ENCODE measurements at regions not wholly inside any gene's neighbourhood (a gene's known extent, or its start where the extent isn't known, plus 50 kb on each side); places are given as distances from the start of the nearest gene placed in this dataset.

- Histone ChIP-seq H2BK15ac (ENCODE audit: low read depth, low read length) (no peak overlapping the region), H2BK5ac (ENCODE audit: insufficient read length, low read length) (no peak overlapping the region), H3T11ph (ENCODE audit: low read length) (no peak overlapping the region), H3K4ac (ENCODE audit: low read depth, low read length) (no peak overlapping the region), H2AFZ (ENCODE audit: low read length) (no peak overlapping the region), H2BK20ac (ENCODE audit: low read depth, low read length, poor library complexity, severe bottlenecking) (no peak overlapping the region), H4K8ac (replicated peaks; ENCODE audit: insufficient read length, low read depth, low read length) (no peak overlapping the region), H3K4me2 (ENCODE audit: insufficient read depth, insufficient read length, low read length) (no peak overlapping the region), H3K9ac (ENCODE audit: extremely low read depth, insufficient read length, low read length) (no peak overlapping the region), H3K18ac (ENCODE audit: insufficient read length, low read depth, low read length) (no peak overlapping the region), H3K23ac (ENCODE audit: insufficient read length, low read depth, low read length) (no peak overlapping the region), H4K5ac (ENCODE audit: insufficient read length, low read depth, low read length) (no peak overlapping the region), H4K20me1 (ENCODE audit: control insufficient read depth, insufficient read depth, insufficient read length) (no peaks in the 10 kb centered on the region), H3K27ac (ENCODE audit: insufficient read length, low read depth, low read length) (no peak overlapping the region), H3K23me2 (ENCODE audit: insufficient read length, low read depth, low read length, poor library complexity, severe bottlenecking) (no peaks in the 10 kb centered on the region), H2BK120ac (ENCODE audit: low read depth, low read length, poor library complexity, severe bottlenecking) (no peak overlapping the region), H3K79me1 (ENCODE audit: insufficient read depth, low read depth, low read length, poor library complexity, severe bottlenecking) (no peaks in the 10 kb centered on the region), H2AK5ac (ENCODE audit: insufficient read length, low read length) (no peak overlapping the region), H3K9me3 (ENCODE audit: control insufficient read depth, low read depth, low read length) (peaks cover 7% of the 10 kb centered on the region), H3K56ac (ENCODE audit: insufficient read length, low read depth, low read length) (no peak overlapping the region), H2BK12ac (ENCODE audit: insufficient read length, low read depth, low read length) (no peak overlapping the region), H4K91ac (ENCODE audit: insufficient read length, low read depth, low read length) (no peak overlapping the region), H3K79me2 (ENCODE audit: insufficient read depth, low read length) (no peaks in the 10 kb centered on the region), H3K27me3 (ENCODE audit: insufficient read depth, low read length) (no peaks in the 10 kb centered on the region), H3K4me1 (ENCODE audit: insufficient read depth, low read length) (no peaks in the 10 kb centered on the region), H3K14ac (ENCODE audit: insufficient read depth, low read length) (no peak overlapping the region)
- peaks cover 0 to 4% of the 10 kb centered on the region in 2 experiments; a peak in 1 of 4 replicates for H3K4me1 Mint-ChIP-seq
- peaks cover 12 to 23% (median 16%) of the 10 kb centered on the region in 3 experiments for H3K36me3 Mint-ChIP-seq (ENCODE audit: insufficient read depth in 1 of 3, low read depth in 3 of 3)
- H3K4me3 Mint-ChIP-seq: no peak overlapping the region
- TF ChIP-seq CTCF (conservative IDR thresholded peaks at IDR 0.05): peak; percentile 49; the same call in 2 of the 3 replicates
- no peak for DNase-seq
- no peak overlapping the region; a peak in 1 of 7 replicates for H3K27ac Mint-ChIP-seq
- WGBS (ENCODE audit: extremely low coverage, insufficient read length, low lambda C conversion rate): no CpG with 5 or more reads among the region's 3 CpGs
- 0 out of 2 replicates have a peak, but pooled peaks cover 2% of the 10 kb centered on the region for H3K27me3 Mint-ChIP-seq (ENCODE audit: low read depth)
- peaks cover 20 to 24% of the 10 kb centered on the region in 2 experiments for H3K9me3 Mint-ChIP-seq
These were observed 216.3 kb downstream of the ANAPC1 start for GRCh38 chr2:111667542-111668273.

All from H9 (cell line).